Heart left ventricle (tissue), 16 donors: ENCODE measurements at regions not wholly inside any gene's neighbourhood (a gene's known extent, or its start where the extent isn't known, plus 50 kb on each side); places are given as distances from the start of the nearest gene placed in this dataset.

Experiments used
- ATAC-seq, 4 donors: fragments of 200-7000 bp; cut with Tn5 transposase; one replicate each; pipeline ENCODE4 v1.9.1; 2020 to 2022; ENCODE audit warnings: moderate library complexity in 4 of 4, mild to moderate bottlenecking in 3 of 4, moderate number of reproducible peaks in 1 of 4
- DNase-seq, 5 donors: peaks; one replicate each; pipeline ENCODE4 v3.0.0-alpha.2; 2020
- H3K27ac ChIP-seq, 12 donors: fragments of 200-600 bp; sonication (generic) in 4 of 12; one replicate each; pipeline versions ENCODE4 v1.5.0 to v1.8.0; 2016 to 2022; ENCODE audit warnings: mild to moderate bottlenecking in 2 of 12
- H3K27me3 ChIP-seq, 9 donors: fragments of 200-600 bp; sonication (generic) in 2 of 9; one replicate each; pipeline versions ENCODE4 v1.5.1 to v1.8.0; 2016 to 2022; ENCODE audit warnings: mild to moderate bottlenecking in 3 of 9
- H3K36me3 ChIP-seq, 9 donors: fragments of 200-600 bp; sonication (generic) in 2 of 9; one replicate each; pipeline versions ENCODE4 v1.5.0 to v1.8.0; 2018 to 2022; ENCODE audit warnings: mild to moderate bottlenecking in 2 of 9
- H3K4me1 ChIP-seq, 12 donors: fragments of 200-600 bp; sonication (generic) in 4 of 12; one replicate each; pipeline versions ENCODE4 v1.5.0 to v1.8.0; 2016 to 2022; ENCODE audit warnings: mild to moderate bottlenecking in 3 of 12
- H3K4me3 ChIP-seq, 12 donors: fragments of 200-600 bp; sonication (generic) in 4 of 12; one replicate each; pipeline versions ENCODE4 v1.5.0 to v1.8.0; 2017 to 2022; ENCODE audit warnings: mild to moderate bottlenecking in 9 of 12, moderate library complexity in 4 of 12
- H3K9me3 ChIP-seq, 12 donors: fragments of 200-600 bp; sonication (generic) in 4 of 12; one replicate each; pipeline versions ENCODE4 v1.5.0 to v1.8.0; 2016 to 2022; ENCODE audit warnings: mild to moderate bottlenecking in 1 of 12
- POLR2A ChIP-seq, 2 donors: fragments of 450-650 bp; IDR thresholded peaks; one replicate each; pipeline ENCODE4 v1.6.1; 2017; ENCODE audit warnings: antibody characterized with exemption in 2 of 2, mild to moderate bottlenecking in 2 of 2, moderate library complexity in 2 of 2
- WGBS, 4 donors: extraction: QIAGEN DNeasy Blood & Tissue Kit in 2 of 4; methylation state at CpG; one replicate each; pipeline versions ENCODE4 v1.1.5 to v1.1.7; 2013 to 2018; 5-methylcytosine and 5-hydroxymethylcytosine counted together
- intact Hi-C, 10 donors: fragments of 100-400 bp; cut with DNase I; formaldehyde crosslinking; loops; one replicate each; pipeline versions ENCODE4 v1.11.1 to v1.14.2; 2022
- TF ChIP-seq, protein P1 (sequence below), 12 donors: fragments of 200-600 bp; sonication (generic) in 4 of 12; IDR thresholded peaks; one replicate each; pipeline versions ENCODE4 v1.5.0 to v1.8.0; 2018 to 2022; ENCODE audit warnings: antibody characterized with exemption in 12 of 12, mild to moderate bottlenecking in 5 of 12
- donor health status: ischemic (EF 13 %, LVEDD 7.1; RV severe dilation, severe dysfunction).
- donor health status: healthy with polysubstance abuse.
- donor health status: DM: no; HTN: yes; CAD: no.
- donor health status: DM: no; HTN: no; CAD: no.
- donor health status: ischemic (EF 25% LVEDD 6.9; RV normal size, moderate dysfunction).
- donor health status: ischemic (EF 25% LVEDD 5.7; RV mildly dilated, moderate dysfunction).
- donor health status: healthy.
- donor health status: DM: yes; HTN: yes; CAD: no.
- donor health status: ischemic (EF 35%, LVEDD 5.7; RV mildly dilated, moderate dysfunction).
- donor health status: nonischemic (EF 11% LVEDD 7.7; RV severe dilation, severe dysfunction).
- donor health status: DM: yes; HTN: yes; CAD: no.
- donor health status: PGD.
- donor health status: ischemic (EF 29% LVEDD 5.4; RV normal size, mild dysfunction).
- donor health status: nonischemic (EF 23%, LVEDD 6.1; RV moderate dilation, normal function).

DNA sequence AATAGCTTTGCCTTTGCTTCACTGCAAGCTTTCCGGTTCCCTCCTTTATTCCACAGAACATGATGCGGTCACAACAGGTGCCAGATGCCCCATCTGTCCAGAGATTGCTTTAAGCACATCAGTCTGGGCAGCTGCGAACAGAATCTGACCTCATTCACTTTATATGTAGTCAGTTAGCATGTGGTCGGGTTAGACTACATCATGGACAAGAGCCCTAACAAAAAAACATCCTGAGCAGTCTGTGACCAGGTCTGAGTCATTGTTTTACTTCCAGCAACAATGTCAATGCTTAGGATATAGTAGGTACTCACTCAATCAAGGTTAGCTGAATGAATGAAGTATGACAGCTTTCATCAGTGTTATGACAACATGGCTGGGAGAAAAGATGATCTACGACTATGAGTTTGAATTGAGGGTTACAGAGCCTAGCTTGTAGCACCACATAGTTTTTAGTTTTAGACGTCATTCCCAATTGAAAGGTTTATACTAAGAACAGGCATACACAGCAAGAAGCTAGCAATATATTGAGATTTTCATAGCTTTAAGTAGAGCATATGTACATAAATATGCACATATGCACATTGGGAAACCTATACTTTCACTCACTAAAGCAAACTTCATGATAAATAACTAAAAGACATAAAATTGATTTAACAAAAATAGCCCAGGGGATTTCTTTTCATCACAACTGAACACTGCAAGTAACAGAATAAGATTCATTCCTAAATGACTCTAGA, 64.2 kb upstream of the TMCC3 start:
- H3K9me3 ChIP-seq: no peaks in the 10 kb centered on the region
- 73 to 79% (median 77%) methylated on average over 6 of the region's 6 CpGs for WGBS, 4 donors
- no peak for TF ChIP-seq POLR2A (IDR thresholded peaks at IDR 0.05)
- TF ChIP-seq, protein P1, sequence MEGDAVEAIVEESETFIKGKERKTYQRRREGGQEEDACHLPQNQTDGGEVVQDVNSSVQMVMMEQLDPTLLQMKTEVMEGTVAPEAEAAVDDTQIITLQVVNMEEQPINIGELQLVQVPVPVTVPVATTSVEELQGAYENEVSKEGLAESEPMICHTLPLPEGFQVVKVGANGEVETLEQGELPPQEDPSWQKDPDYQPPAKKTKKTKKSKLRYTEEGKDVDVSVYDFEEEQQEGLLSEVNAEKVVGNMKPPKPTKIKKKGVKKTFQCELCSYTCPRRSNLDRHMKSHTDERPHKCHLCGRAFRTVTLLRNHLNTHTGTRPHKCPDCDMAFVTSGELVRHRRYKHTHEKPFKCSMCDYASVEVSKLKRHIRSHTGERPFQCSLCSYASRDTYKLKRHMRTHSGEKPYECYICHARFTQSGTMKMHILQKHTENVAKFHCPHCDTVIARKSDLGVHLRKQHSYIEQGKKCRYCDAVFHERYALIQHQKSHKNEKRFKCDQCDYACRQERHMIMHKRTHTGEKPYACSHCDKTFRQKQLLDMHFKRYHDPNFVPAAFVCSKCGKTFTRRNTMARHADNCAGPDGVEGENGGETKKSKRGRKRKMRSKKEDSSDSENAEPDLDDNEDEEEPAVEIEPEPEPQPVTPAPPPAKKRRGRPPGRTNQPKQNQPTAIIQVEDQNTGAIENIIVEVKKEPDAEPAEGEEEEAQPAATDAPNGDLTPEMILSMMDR (IDR thresholded peaks at IDR 0.05): no peak
- no peak overlapping the region for H3K4me3 ChIP-seq
- no peak overlapping the region for H3K27ac ChIP-seq
- H3K27me3 ChIP-seq: no peaks in the 10 kb centered on the region
- intact Hi-C loops: no loop called here
- no peak for DNase-seq
- H3K4me1 ChIP-seq: no peaks in the 10 kb centered on the region
- ATAC-seq: peak in 2 of 4 donors; percentile 41 to 45
- H3K36me3 ChIP-seq: no peaks in the 10 kb centered on the region

DNA sequence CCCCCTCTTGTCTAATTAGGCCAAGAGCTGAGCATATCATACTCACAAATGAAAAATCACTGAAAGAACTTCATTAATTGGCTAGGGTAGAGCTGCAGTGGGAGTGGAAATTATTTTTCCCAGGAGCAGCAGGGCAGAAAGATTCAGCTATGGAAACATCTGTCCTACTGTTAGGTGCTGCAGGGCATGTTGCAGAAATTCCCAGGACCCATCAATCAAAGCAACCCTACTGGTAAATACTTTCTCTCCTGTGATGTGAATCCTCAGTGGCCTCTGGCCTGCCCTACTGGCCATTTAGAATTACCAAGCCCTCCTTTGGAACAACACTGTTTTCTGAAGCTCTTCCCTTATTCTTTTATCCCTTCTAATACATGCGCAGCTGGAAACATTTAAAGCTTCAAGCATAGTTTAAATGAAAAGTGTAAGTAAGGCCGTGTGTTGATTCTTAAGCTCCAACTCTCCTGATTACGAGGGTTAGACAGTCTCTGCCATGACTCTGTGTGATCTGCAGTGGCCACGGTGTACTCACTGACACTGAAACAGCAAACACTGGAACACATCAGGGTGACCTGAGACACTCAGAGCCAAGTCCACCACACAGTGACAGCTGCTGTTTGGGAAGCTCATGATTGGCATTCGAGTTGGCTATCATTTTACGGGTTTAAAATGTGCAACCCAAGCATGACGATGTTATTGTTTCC, 62.6 kb upstream of the TMCC3 start:
- H3K36me3 ChIP-seq: no peaks in the 10 kb centered on the region
- TF ChIP-seq, protein P1 (IDR thresholded peaks at IDR 0.05): no peak
- TF ChIP-seq POLR2A (IDR thresholded peaks at IDR 0.05): no peak
- WGBS, 4 donors: 79 to 89% (median 82%) methylated on average over 7 of the region's 7 CpGs

DNA sequence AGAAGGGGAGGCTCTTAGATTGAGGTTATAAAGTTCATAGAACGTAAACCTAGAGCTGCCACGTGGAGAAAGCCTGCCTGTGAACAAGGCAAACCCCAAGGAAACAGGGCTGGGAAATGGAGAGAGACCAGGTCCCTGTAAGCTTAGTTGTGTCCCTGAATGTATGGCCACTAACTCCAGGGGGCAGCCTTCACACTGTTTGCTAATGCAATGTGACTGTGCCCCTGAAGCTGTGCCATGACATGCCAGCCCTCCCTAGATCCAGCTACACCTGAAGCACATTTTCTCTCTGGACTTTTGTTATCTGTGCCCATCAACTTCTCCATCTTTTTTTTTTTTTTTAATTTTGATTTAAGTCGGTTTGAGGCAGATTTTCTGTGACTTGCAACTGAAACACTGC, 60.6 kb upstream of the TMCC3 start:
- no peaks in the 10 kb centered on the region for H3K27me3 ChIP-seq
- H3K4me1 ChIP-seq: peaks cover 0 to 13% (median 9%) of the 10 kb centered on the region in 12 donors
- intact Hi-C loops: no loop called here
- ATAC-seq: no peak
- DNase-seq: no peak
- H3K36me3 ChIP-seq: no peaks in the 10 kb centered on the region
- no peak overlapping the region for H3K4me3 ChIP-seq
- no peak overlapping the region for H3K27ac ChIP-seq
- no peaks in the 10 kb centered on the region for H3K9me3 ChIP-seq
- 77 to 86% (median 81%) methylated on average over 3 of the region's 3 CpGs for WGBS, 4 donors
- no peak for TF ChIP-seq POLR2A (IDR thresholded peaks at IDR 0.05)
- TF ChIP-seq, protein P1 (IDR thresholded peaks at IDR 0.05): peak in 6 of 12 donors; percentile 10 to 30 (median 21)

More for the DNA sequence above, 62.6 kb upstream of the TMCC3 start:
- H3K4me1 ChIP-seq: peaks cover 0 to 6% (median 3%) of the 10 kb centered on the region in 12 donors
- H3K9me3 ChIP-seq: no peaks in the 10 kb centered on the region
- no peaks in the 10 kb centered on the region for H3K27me3 ChIP-seq
- no peak overlapping the region for H3K4me3 ChIP-seq
- DNase-seq (no peak), ATAC-seq (peak in 3 of 4 donors; percentile 52 to 94 (median 67))
- no peak overlapping the region for H3K27ac ChIP-seq
- intact Hi-C loops: no loop called here

DNA sequence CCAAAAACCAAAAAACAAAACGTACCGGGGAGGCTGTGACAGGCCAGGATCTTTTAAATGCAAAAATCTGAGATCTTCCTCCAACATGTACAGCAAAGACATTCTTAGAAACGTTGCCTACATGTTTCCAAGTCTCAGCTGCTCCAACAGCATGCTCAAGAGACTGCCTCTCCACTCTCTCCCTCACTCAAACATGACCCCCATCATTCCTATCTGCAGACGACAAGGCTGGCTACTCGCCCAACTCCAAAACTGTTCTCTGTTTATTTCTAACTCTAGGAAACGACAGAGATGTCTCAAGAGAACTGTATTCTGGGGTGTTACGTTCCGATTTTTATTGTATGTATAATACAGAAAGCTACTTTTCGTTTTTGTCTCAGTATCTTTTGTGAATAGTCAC, 57.5 kb upstream of the TMCC3 start:
- Histone ChIP-seq H3K4me1 (peaks cover 0 to 28% (median 21%) of the 10 kb centered on the region in 12 donors), H3K36me3 (no peaks in the 10 kb centered on the region), H3K27me3 (no peaks in the 10 kb centered on the region), H3K9me3 (no peaks in the 10 kb centered on the region), H3K27ac (peak overlapping the region in 2 of 12 donors; percentile 2 to 10), H3K4me3 (peak overlapping the region in 2 of 12 donors; percentile 11 to 17)
- intact Hi-C loops: no loop called here
- 30 to 42% (median 36%) methylated on average over 9 of the region's 9 CpGs for WGBS, 4 donors
- peak; percentile 55 to 78 (median 66) for ATAC-seq
- peak in 4 of 5 donors; percentile 60 to 72 (median 66) for DNase-seq
- no peak for TF ChIP-seq POLR2A (IDR thresholded peaks at IDR 0.05)
- TF ChIP-seq, protein P1 (IDR thresholded peaks at IDR 0.05): no peak
